HG03025 (cell line): ENCODE measurements at regions not wholly inside any gene's neighbourhood (a gene's known extent, or its start where the extent isn't known, plus 50 kb on each side); places are given as distances from the start of the nearest gene placed in this dataset.
A peak's percentile ranks its signal among the peaks of the same experiment; 100 is the strongest.

Experiments used
- ATAC-seq: cut with Tn5 transposase; IDR thresholded peaks from one replicate; pipeline ENCODE4 v1.9.1; 2021; ENCODE audit warnings: mild to moderate bottlenecking, moderate library complexity; ENCODE audit not compliant: unreplicated experiment, low FRiP score

- no peak for ATAC-seq
Observed at GRCh38 chr10:78964274-78964951, 104.4 kb upstream of the ZMIZ1 start.

- ATAC-seq: no peak
Observed at GRCh38 chr10:78964952-78965633, 103.7 kb upstream of the ZMIZ1 start.

- no peak for ATAC-seq
Observed at GRCh38 chr10:78966182-78966787, 102.5 kb upstream of the ZMIZ1 start.

- ATAC-seq: no peak
Observed at GRCh38 chr10:78966844-78967488, 101.8 kb upstream of the ZMIZ1 start.

- no peak for ATAC-seq
Observed at GRCh38 chr10:78968300-78968942, 100.3 kb upstream of the ZMIZ1 start.

GRCh38 chr10:78968943-78969342 lies 99.8 kb upstream of the ZMIZ1 start:
- ATAC-seq: no peak

- ATAC-seq: no peak
Observed at GRCh38 chr10:78969719-78970118, 99.0 kb upstream of the ZMIZ1 start.

GRCh38 chr10:78970261-78970660 lies 98.5 kb upstream of the ZMIZ1 start:
- no peak for ATAC-seq

- ATAC-seq: no peak
Observed at GRCh38 chr10:78971094-78971682, 97.6 kb upstream of the ZMIZ1 start.

- no peak for ATAC-seq
Observed at GRCh38 chr10:78972160-78972946, 96.4 kb upstream of the ZMIZ1 start.

GRCh38 chr10:78972947-78973900 lies 95.5 kb upstream of the ZMIZ1 start:
- peak; percentile 85 for ATAC-seq

- peak; percentile 54 for ATAC-seq
Observed at GRCh38 chr10:78973901-78974616, 94.7 kb upstream of the ZMIZ1 start.

GRCh38 chr10:78974617-78975317 lies 94.0 kb upstream of the ZMIZ1 start:
- no peak for ATAC-seq

GRCh38 chr10:78975926-78976325 lies 92.8 kb upstream of the ZMIZ1 start:
- no peak for ATAC-seq

- ATAC-seq: no peak
Observed at GRCh38 chr10:78976825-78977755, 91.7 kb upstream of the ZMIZ1 start.

- no peak for ATAC-seq
Observed at GRCh38 chr10:78979938-78980337, 88.8 kb upstream of the ZMIZ1 start.
